C4-2B (cell line): ENCODE measurements at regions not wholly inside any gene's neighbourhood (a gene's known extent, or its start where the extent isn't known, plus 50 kb on each side); places are given as distances from the start of the nearest gene placed in this dataset.

Experiments used
- CTCF ChIP-seq: fragments of 450-650 bp; conservative IDR thresholded peaks from 2 replicates; pipeline ENCODE4 v1.5.1; 2017; ENCODE audit warnings: mild to moderate bottlenecking
- ZFX ChIP-seq: fragments of 450-650 bp; IDR thresholded peaks from 2 replicates; pipeline ENCODE4 v1.6.1; 2017

GRCh38 chr18:1778496-1779178 is 792.7 kb downstream of the METTL4 start:
- no peak for TF ChIP-seq CTCF
- no peak for TF ChIP-seq ZFX
